Fibroblast of skin of left quadriceps (primary cell): ENCODE measurements at regions not wholly inside any gene's neighbourhood (a gene's known extent, or its start where the extent isn't known, plus 50 kb on each side); places are given as distances from the start of the nearest gene placed in this dataset.

Source experiments
- DNase-seq, 2 experiments: peaks; one replicate each; pipeline ENCODE4 v3.0.0-alpha.2; 2013; ENCODE audit warnings: low read depth in 2 of 2

DNA sequence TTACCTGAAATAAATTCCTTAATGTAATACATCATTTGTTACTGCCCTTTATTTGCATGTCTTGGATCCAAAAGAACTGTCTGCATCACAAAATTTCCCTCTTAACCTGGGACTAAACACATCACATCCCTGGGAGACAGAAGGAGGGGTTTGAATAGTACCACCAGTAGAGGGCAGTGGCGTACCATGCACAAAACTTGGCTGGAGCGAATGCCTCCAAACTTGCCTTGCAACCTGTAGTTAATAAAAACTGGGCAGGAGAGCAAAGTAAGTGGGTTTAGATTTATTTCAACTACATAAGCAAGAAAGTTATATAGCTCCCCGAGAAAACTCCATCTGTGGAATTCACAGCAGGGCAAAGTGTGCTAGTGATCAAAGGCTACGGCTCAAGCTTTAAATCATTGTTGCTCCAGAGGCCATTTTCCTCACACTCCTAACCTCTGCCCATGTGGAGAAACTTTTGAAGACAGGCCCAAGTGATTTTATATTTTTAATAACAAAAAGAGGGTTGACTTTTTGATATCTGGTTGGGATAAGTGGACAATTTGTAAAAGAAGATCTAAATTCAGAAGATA is 1176.7 kb upstream of the SEL1L start:
- peak; percentile 76 to 80 for DNase-seq

DNA sequence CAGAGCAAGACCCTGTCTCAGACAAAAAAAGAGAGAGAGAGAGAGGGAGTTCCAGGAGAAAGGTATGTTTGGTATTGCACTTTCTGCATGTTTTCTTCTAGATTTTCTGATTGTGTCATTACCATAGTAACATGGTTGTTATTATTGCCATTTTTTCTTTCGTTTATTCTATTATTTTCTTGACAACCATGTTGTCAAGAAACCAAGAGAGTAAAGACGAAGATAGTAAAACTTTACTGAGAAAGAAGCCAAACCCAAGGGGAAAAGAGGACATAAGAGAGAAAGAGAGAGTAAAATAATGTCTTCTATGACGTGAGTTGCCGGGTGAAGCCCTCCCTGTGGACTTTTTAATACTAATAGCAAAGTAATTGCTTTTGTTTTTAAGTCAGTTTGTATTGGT is 1186.0 kb upstream of the SEL1L start:
- DNase-seq, result no peak

DNA sequence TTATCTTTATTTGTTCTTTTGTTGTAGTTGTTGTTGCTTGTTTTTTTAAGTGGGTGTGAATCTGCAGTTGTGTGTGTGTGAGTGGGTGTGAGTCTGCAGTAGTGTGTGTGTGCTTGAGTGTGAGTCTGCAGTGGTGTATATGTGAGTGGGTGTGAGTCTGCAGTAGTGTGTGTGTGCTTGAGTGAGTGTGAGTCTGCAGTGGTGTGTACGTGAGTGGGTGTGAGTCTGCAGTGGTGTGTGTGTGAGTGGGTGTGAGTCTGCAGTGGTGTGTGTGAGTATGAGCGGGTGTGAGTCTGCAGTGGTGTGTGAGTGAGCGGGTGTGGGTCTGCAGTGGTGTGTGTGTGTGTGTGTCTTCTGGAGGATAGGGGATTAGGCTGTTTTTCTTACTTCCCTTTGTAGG is 1186.8 kb upstream of the SEL1L start:
- no peak for DNase-seq

DNA sequence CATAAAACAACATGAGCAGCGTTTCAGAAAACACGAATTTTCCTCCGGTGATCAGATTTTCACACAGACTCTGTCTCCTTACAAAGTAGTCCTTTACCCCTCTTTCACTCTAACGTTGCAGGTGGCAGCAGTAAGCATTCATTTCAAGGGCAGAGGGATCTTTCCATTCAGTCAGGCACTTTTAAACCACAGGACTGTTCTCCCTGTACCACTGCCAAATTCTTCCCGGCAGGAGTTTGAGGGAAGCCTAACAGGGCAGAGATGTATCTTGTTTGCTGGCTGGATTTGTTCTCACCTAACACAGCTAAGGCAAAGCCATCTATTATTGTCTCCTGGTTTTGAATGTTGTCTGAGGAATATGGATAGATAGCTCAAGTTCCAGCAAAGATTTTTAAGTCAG is 1187.3 kb upstream of the SEL1L start:
- DNase-seq, result peak in 1 of 2 experiments; percentile 9

DNA sequence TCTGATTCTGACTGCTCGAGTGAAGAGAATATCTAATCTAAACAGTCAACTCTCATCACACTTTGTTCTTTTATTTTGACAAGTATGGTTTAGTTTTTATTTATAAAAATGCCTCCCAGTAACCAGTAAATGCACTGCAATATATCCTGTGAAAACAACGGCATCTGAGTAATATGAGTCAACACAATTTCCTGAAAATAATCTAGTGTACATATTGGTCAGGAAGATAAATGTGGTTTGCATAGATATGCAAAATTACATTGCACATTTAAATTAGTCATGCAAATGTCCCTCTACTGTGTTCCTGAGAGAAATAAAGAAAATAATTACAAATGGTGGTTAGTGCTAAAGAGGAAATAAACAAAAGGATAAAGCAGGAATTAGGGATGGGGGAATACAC is 1190.7 kb upstream of the SEL1L start:
- peak; percentile 47 to 55 for DNase-seq

DNA sequence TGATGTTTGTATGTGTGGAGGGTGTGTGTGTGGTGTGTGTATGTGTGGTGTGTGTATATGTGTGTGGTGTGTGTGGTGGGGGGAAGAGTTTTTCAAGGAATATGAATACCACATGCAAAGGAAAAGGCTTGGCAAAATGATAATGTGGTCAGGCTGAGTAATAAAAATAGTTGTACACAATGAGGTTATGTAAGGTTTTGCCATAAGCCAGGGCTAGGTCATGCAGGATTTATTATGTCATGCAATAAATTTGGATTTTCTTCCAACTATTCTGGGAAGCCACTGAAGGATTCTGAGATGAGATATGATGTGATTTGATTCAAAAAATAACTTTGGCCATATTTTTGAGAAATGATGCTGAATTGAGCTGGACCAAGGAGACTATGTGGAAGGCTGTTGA is 1191.6 kb upstream of the SEL1L start:
- peak; percentile 80 to 81 for DNase-seq

DNA sequence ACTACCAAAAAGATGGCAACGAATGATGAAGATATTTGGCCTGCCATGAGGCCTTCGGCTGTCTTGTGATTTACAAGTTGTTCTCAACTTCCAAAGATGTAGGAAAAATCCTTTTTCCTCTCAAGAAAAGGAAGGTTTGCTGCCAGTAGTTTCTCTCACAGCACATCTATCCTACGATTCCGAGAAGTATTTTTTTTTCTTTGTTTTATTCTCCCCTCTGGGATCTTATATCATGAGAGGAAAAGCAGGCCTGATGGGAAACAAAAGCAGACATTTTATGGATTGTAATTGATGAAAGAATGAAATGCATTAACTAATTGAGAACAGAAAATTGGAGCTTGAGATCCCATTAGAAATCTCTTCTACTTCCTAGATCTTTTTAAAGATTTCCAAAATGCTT is 1197.9 kb upstream of the SEL1L start:
- no peak for DNase-seq

DNA sequence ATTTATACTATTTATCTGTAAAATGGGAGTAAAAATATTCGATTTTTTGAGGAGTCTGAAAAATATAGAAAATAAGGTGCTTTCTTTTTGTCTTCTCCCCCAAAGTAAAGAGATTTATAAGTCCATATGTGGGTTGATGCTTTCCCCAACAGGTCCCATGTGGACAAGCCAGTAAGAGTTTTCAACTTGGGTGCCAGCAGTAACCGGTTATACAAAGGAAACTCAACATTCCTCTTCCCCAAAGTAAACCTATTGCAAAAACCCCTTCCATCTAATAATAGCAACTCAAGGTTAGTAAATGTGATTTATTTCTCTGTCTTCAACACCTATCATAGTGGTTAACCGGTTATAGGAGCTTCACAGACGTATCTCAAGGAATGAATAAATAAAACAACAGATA is 1206.9 kb upstream of the SEL1L start:
- no peak for DNase-seq

DNA sequence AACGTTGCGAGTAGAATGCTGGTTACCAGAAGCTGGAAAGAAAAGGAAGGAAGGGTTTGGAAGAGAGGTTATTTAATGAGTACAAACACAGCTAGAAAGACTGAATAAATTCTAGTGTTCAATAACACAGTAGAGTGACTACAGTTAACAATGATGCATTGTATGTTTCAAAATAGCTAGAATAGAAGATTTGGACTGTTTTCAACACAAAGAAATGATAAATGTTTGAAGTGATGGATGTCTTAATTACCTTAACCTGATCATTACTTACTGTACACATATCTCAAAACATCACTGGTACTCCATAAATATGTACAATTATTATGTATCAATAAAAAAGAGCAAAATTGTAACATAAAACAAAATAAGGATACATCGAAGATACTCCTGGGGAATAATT is 1221.8 kb upstream of the SEL1L start:
- no peak for DNase-seq

DNA sequence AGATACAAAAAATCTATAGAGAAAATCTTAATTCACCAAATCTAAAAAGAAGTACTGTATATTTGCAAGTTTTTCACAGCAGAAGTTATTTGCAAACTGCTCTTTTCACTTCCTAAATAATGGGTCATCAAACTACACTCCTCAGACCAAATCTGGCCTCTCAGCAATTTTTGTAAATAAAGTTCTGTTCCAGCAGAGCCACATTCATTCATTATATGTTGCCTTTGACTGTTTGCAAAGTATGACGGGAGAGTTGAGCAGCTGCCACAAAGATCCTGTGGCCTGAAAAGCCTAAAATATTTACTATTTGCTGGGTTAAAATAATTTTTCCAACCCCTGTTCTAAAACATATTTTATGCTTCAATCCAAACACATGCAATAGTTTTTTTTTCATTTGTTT is 1222.3 kb upstream of the SEL1L start:
- no peak for DNase-seq

DNA sequence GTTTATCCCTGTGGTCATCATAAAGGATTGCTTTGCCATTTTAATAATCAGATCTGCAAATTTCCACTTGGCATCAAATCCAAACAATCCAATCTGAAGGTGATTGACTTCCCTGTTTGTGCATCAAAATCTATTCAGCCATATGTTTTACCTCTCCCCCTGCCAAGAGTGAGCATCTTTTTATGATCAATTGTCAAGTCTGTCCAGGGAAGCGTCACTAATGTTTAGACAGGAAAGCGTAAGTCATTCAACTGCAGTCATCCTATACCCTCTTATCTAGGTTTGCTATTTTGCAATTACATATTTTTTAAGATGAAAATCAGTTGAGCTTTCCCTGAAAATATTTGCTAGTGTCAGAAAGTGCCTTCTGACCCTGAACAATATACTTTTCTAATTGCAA is 1224.1 kb upstream of the SEL1L start:
- no peak for DNase-seq

DNA sequence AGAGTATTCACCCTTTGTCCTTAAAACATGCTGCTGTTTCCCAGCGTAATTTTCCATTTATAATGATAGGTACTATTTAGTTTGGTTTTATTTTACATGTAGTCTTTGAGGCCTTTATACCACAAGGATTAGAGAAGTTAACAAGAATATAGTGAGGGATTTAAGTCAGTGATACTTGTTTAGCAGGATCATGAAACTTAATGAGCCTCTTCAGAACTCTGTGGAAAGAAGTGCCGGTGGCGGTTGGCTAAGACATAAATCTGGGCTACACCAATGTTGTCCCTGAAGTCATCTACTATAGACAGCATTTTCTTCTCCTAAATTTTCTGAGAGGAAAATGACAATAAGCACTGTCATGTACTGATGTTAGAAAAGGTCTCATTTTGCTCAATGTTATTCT is 1226.0 kb upstream of the SEL1L start:
- DNase-seq, result no peak

DNA sequence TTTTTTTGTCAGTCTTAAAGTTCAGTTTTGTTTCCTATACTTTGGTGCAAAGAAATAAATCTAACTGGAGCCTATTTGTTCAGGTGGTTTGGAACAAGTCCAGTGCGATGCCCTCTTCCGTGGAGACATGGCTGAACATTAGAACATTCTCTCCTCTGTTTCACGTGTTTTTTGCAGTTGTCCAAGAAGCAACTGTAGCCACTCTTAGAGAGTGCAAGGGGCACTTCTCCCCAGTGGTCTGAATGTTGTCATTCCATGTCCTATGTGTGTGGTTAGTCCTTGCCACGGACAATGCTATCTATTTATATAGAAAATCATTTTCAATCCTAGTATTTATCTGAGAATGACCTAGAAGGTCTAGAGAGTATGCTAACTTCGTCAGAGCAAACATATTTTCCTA is 1232.5 kb upstream of the SEL1L start:
- no peak for DNase-seq

DNA sequence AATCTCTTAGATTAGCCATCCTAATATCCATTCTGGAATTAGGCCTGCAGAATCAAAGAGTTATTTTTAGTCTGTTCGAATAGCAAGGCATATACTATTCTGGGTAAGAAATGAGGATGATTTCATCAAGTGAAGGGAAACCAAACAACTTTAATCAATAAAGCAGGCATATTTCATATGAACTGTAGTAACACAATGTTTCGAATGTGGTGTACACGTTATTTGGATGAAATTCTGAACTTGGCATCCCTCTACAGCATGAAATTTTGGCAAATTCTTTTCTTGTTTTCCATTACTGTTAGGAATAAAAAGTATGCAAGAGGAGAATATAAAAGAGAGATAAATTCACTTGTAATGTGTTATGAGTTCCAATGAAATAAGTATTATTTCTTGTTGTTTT is 1233.3 kb upstream of the SEL1L start:
- no peak for DNase-seq

DNA sequence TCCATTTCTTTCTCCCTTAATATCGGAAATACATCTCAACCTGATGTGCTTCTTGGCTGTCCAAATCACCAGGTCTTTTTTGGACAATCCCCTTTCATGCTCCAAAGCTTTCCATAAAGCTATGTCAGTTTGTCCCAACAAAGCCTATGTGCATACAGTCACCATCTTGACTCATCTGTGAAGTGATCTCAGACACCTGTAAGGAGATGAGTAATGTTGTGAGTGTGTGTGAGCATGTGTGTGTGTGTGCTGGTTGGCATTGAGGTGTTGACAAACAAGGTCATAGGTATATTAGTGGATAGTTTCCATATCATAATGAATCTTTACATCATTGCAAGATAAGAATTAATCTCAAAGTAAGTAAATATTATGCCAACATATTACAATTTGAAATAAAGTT is 1243.3 kb upstream of the SEL1L start:
- no peak for DNase-seq

DNA sequence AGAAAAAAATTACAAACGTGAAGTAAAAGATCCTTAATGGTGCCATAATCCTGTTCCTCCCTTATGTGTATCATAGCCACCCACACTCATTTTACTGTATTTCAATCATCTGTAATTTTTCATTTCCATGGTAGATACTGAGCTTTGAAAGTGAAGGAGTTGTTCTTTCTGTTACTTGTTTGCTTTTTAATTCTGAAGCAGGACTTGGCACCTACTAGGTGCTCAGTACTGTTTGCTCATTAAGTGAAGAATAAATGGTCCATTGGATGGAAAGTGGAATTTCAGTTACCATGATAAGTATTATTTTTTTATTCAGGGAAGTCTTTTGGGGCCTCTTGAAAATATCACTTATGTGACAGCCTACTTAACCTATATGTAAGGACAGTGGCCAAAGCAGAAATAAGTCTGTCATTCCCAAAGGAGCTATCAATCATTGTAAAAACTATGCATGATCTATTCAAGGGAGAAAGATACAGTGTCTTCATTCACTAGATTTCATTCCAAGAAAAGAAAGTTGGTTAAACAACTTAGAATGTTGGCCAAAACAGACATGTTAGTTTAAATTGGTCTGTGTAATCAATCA is 1244.4 kb upstream of the SEL1L start:
- DNase-seq, result no peak

DNA sequence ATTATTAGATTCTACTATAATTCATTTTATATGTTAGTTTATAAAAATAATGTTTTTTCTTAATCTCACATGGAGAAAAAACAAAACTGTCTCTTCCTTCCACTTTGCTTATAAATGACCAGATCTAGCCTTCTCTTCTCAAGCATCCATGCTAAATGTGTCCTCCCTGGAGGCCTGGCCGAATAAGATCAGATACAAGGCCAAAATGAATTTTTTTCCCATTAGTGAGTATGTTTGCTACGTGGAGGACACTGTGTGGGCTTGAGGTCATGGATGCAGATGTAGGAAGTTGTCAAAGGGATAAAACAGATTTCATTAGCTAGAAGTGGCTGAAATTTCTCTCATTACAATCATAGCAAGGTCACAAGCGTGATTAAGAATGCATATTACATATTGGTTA is 1244.9 kb upstream of the SEL1L start:
- no peak for DNase-seq

DNA sequence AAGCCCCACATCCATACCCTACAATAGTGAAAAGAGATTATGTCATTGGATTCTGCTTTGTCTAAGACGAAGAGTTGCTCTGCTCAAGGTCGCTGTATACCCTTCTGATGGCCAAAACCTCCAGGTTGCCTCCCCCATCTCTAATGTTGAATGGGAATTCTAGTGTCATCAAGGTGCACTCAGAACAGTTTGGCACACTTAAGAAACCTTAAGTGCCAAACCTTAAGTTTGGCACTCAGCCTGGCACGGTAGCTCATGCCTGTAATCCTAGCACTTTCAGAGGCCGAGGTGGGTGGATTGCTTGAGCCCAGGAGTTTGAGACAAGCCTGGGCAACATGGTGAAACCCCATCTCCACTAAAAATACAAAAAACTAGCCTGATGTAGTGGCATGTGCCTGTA is 1245.6 kb upstream of the SEL1L start:
- no peak for DNase-seq

DNA sequence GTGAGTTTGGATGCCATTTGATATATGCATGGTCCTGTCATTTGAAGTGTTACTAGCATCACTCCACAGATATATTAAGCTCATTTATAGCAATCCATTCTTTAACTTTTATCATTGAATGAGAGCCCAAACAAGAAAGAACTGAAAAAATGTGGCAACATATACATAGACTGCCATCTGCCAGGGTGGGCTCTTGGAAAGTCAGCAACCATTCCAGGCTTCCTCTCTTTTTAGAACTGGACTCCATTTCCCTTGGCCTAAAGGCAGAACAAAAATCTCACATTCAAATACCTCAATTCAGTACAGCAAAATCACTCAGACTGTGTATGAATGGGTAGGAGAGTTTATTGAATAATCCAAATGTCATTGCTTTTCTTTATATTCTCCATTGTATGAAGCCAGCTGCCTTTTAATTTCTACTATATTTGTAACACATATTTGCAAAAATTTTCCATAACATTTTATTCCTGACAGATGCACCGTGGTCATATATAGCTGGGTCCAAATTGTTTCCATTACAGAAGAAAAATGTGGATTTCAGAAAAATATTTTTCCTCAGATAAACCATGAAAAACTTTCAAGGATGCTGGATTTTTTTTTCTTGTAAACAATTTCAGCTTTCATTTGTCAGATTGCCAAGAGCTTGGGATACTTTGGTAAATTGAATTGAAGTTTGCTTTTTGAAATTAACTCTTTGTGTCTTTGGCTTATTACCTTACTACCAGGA is 1252.3 kb upstream of the SEL1L start:
- DNase-seq, result no peak

DNA sequence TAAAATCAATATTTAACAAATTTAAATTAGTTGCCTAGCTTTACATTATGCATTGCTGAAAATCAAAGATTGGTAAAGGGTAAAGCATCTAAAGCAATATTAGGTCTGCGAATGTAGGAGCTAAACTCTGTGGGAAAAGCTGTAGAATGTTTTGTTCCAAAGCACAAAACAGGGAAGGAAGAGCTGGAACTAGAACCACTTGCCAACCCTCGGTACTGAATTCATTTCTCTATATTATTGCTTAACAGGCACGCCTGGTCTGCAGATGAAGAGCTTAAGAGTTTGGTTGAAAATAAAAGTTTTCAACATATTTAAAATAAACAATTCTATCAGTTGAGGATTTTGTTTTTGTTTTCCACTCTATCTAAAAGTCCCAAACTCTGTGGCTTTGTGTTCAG is 1252.8 kb upstream of the SEL1L start:
- no peak for DNase-seq

DNA sequence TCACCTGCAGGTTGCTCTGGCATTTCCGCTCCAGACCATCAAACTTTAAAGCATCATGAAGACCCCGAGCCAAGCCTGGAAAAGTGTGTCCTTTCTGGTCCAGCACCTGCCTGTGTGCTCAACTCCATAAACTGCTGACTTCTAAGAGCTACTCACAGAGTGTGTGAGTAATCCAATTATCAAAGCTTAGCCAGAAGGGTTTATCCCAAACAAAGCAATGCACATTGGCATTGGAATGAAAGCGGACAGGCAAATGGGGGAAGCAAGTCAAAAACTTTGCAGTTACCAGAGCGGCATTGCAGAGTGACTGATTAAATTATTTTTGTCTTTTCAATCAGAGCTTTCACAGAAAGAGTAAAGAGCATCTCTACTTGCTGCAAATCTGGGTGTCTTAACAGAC is 1262.4 kb upstream of the SEL1L start:
- no peak for DNase-seq

DNA sequence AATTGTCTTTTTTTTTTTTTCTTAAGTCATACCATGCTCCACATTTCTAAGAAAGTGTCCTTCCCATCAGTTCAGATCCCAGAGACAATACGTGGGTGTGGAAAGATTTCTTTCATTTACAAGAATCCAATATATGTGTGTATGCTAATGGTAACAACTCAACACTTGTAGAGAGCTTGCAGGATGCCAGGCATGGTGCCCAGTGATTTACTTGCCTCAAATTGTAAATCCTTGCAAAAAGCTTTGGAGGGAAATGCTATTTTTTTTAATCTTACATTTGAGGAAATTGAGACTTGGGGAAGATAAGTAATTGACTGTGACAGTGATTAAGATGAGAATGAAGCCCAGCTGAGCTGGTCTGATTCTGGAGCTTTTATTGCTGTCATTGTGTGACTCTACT is 1264.6 kb upstream of the SEL1L start:
- no peak for DNase-seq
